ENCODE measurements at regions not wholly inside any gene's neighbourhood (a gene's known extent, or its start where the extent isn't known, plus 50 kb on each side); places are given as distances from the start of the nearest gene placed in this dataset.

GRCh38 chr13:52931131-52931530, 82.7 kb upstream of the PCDH8 start:
- no peaks in the 10 kb centered on the region for H3K27me3 ChIP-seq (ENCODE audit: control insufficient read depth, insufficient read depth, low read length)
- DNase-seq (ENCODE audit: low read depth), result no peak
- no peak overlapping the region for H3K4me3 ChIP-seq (ENCODE audit: low read depth, low read length)
- TF ChIP-seq CTCF (IDR thresholded peaks at IDR 0.05; ENCODE audit: insufficient read depth, low read length, poor library complexity, severe bottlenecking), result no peak
- H3K36me3 ChIP-seq (ENCODE audit: control insufficient read depth, insufficient read depth, low read length), result no peaks in the 10 kb centered on the region

GRCh38 chr13:52929846-52930245, 81.4 kb upstream of the PCDH8 start:
- no peaks in the 10 kb centered on the region for H3K27me3 ChIP-seq (ENCODE audit: control insufficient read depth, insufficient read depth, low read length)
- H3K36me3 ChIP-seq (ENCODE audit: control insufficient read depth, insufficient read depth, low read length), result no peaks in the 10 kb centered on the region
- no peak overlapping the region for H3K4me3 ChIP-seq (ENCODE audit: low read depth, low read length)
- no peak for DNase-seq (ENCODE audit: low read depth)
- no peak for TF ChIP-seq CTCF (IDR thresholded peaks at IDR 0.05; ENCODE audit: insufficient read depth, low read length, poor library complexity, severe bottlenecking)

GRCh38 chr13:52926971-52927370, 78.5 kb upstream of the PCDH8 start:
- no peak for DNase-seq (ENCODE audit: low read depth)
- H3K4me3 ChIP-seq (ENCODE audit: low read depth, low read length), result no peak overlapping the region
- H3K36me3 ChIP-seq (ENCODE audit: control insufficient read depth, insufficient read depth, low read length), result no peaks in the 10 kb centered on the region
- no peaks in the 10 kb centered on the region for H3K27me3 ChIP-seq (ENCODE audit: control insufficient read depth, insufficient read depth, low read length)
- TF ChIP-seq CTCF (IDR thresholded peaks at IDR 0.05; ENCODE audit: insufficient read depth, low read length, poor library complexity, severe bottlenecking), result no peak

- Histone ChIP-seq H3K36me3 (ENCODE audit: control insufficient read depth, insufficient read depth, low read length) (no peaks in the 10 kb centered on the region), H3K4me3 (ENCODE audit: low read depth, low read length) (no peak overlapping the region), H3K27me3 (ENCODE audit: control insufficient read depth, insufficient read depth, low read length) (no peaks in the 10 kb centered on the region)
- TF ChIP-seq CTCF (IDR thresholded peaks at IDR 0.05; ENCODE audit: insufficient read depth, low read length, poor library complexity, severe bottlenecking), result no peak
- no peak for DNase-seq (ENCODE audit: low read depth)
Observed at GRCh38 chr13:52925775-52926285, 77.4 kb upstream of the PCDH8 start.

- H3K36me3 ChIP-seq (ENCODE audit: control insufficient read depth, insufficient read depth, low read length), result no peaks in the 10 kb centered on the region
- no peak for DNase-seq (ENCODE audit: low read depth)
- no peak overlapping the region for H3K4me3 ChIP-seq (ENCODE audit: low read depth, low read length)
- no peaks in the 10 kb centered on the region for H3K27me3 ChIP-seq (ENCODE audit: control insufficient read depth, insufficient read depth, low read length)
- TF ChIP-seq CTCF (IDR thresholded peaks at IDR 0.05; ENCODE audit: insufficient read depth, low read length, poor library complexity, severe bottlenecking), result no peak
Observed at GRCh38 chr13:52925251-52925650, 76.8 kb upstream of the PCDH8 start.

Measured in kidney epithelial cell (primary cell).